Testis (tissue), 2 donors: ENCODE measurements at regions not wholly inside any gene's neighbourhood (a gene's known extent, or its start where the extent isn't known, plus 50 kb on each side); places are given as distances from the start of the nearest gene placed in this dataset.
A peak's percentile ranks its signal among the peaks of the same experiment; 100 is the strongest.

Source experiments
- DNase-seq: peaks from one replicate; pipeline ENCODE4 v3.0.0-alpha.2; 2019
- H3K27ac ChIP-seq, 2 donors: fragments of 200-600 bp; sonication (generic); one replicate each; pipeline ENCODE4 v1.5.1; 2019
- H3K27me3 ChIP-seq: fragments of 200-600 bp; sonication (generic); one replicate; pipeline ENCODE4 v1.5.1; 2019
- H3K36me3 ChIP-seq: fragments of 200-600 bp; sonication (generic); one replicate; pipeline ENCODE4 v1.5.1; 2017; ENCODE audit warnings: low read depth; ENCODE audit errors: missing control alignments
- H3K4me1 ChIP-seq: fragments of 200-600 bp; sonication (generic); one replicate; pipeline ENCODE4 v1.5.1; 2019
- H3K4me3 ChIP-seq, 2 donors: fragments of 200-600 bp; sonication (generic); one replicate each; pipeline ENCODE4 v1.5.1; 2017 to 2019
- H3K9me3 ChIP-seq: fragments of 200-600 bp; sonication (generic); one replicate; pipeline ENCODE4 v1.5.1; 2017
- CTCF ChIP-seq, 3 experiments: fragments of 450-650 bp in 2 of 3; fragments of 200-600 bp in 1 of 3; sonication (generic) in 1 of 3; IDR thresholded peaks; one replicate each; pipeline ENCODE4 v1.5.1; 2016 to 2019; ENCODE audit warnings: antibody characterized with exemption in 3 of 3, mild to moderate bottlenecking in 2 of 3, moderate library complexity in 1 of 3
- POLR2A ChIP-seq: fragments of 450-650 bp; IDR thresholded peaks from one replicate; pipeline ENCODE4 v1.6.1; 2017; ENCODE audit warnings: antibody characterized with exemption, mild to moderate bottlenecking, moderate library complexity
- WGBS, 2 donors: methylation state at CpG; one replicate each; pipeline ENCODE4 v1.1.5; 2018; 5-methylcytosine and 5-hydroxymethylcytosine counted together
- intact Hi-C: fragments of 100-400 bp; cut with DNase I; formaldehyde crosslinking; loops from one replicate; pipeline ENCODE4 v1.15.1; 2023; ENCODE audit warnings: low total_unique reads

DNA sequence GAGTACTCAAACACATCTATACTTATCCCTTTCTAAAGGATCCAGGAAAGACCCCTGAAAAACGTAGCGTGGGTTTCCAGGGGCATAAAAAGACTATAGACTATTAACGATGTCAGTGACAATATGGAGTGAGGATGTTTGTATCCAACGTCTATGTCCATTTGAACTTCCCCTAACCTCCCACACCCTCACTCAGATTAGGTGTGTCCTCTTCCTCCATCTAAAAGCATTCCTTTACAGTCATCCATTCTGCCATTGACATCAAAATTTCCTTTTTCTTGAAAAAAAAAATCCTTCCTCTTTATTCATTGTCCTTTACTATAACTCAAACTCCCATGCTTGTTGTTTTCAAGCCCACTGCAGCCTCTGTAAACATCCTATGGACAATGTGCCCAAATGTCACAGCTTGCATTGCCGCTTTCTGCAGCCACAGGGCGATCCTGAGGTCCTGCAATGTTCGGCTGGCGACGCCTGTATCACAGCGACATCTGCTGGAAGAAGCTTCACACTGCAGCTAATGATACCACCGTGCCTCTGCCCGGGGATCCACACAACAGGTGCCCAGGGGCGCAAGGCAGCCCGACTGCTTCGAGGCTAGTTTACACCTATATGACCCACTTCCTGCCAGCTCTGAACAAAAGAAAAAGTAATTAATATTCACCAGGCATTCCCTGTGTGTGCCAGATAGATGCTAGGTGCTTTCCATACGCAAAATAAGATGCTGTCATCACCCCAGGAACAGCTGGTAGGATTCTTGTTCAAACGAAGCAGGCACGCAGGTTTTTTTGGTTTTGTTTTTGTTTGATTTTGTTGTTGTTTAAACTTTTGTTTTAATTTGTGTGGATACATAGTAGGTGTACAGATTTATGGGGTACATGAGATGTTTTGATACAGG is 267.9 kb upstream of the GHITM start:
- peak; percentile 86 for DNase-seq
- H3K4me3 ChIP-seq = no peak overlapping the region
- no peaks in the 10 kb centered on the region for H3K4me1 ChIP-seq
- WGBS, 2 donors = 25 to 30% methylated on average over 16 to 18 of the region's 18 CpGs
- H3K36me3 ChIP-seq = no peaks in the 10 kb centered on the region
- H3K27ac ChIP-seq = no peak overlapping the region
- H3K9me3 ChIP-seq = no peaks in the 10 kb centered on the region
- TF ChIP-seq POLR2A = no peak
- peak; percentile 84 to 97 (median 90) for TF ChIP-seq CTCF (IDR thresholded peaks at IDR 0.05)
- intact Hi-C loops = no loop called here
- no peaks in the 10 kb centered on the region for H3K27me3 ChIP-seq

DNA sequence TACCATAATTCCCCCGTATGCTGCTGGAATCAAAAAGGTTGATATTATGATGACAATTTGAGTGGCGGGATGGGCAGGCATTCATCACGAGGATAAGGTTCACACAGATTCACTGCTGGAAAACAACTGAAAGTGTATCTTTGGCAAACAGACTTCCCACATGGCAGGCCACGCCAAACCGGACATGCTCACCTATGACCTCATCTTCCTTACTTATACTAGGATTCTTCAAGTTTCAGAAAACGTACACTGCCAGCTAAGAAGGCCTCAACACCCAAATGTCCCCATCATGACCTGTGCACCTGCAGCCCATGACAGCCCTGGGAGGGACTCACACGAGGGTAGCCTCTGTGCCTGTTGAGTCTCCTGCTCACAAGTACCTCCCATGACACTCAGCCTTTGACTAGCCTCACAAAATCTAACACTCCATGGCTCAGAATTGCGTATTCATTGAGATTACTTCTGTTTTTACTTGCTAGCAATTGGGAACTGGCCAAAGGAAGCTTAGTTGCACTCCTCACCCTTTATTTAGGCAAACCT is 259.0 kb upstream of the GHITM start:
- no peak for DNase-seq
- H3K36me3 ChIP-seq = no peaks in the 10 kb centered on the region
- no peaks in the 10 kb centered on the region for H3K9me3 ChIP-seq
- intact Hi-C loops = no loop called here
- no peak overlapping the region for H3K4me3 ChIP-seq
- H3K27ac ChIP-seq = no peak overlapping the region
- TF ChIP-seq CTCF (IDR thresholded peaks at IDR 0.05) (no peak), POLR2A (no peak)
- 88 to 93% methylated on average over 6 to 8 of the region's 8 CpGs for WGBS, 2 donors
- peaks cover 4% of the 10 kb centered on the region for H3K4me1 ChIP-seq
- H3K27me3 ChIP-seq = no peaks in the 10 kb centered on the region

- H3K9me3 ChIP-seq = no peaks in the 10 kb centered on the region
- H3K4me1 ChIP-seq = peaks cover 4% of the 10 kb centered on the region
- H3K27me3 ChIP-seq = no peaks in the 10 kb centered on the region
- no peaks in the 10 kb centered on the region for H3K36me3 ChIP-seq
- whole genome bisulfite sequencing, 2 donors = 53 to 70% methylated on average over 1 of the region's 1 CpG
- no peak for TF ChIP-seq CTCF (IDR thresholded peaks at IDR 0.05)
- no peak for TF ChIP-seq POLR2A
- no peak overlapping the region for H3K27ac ChIP-seq
- intact Hi-C loops = no loop called here
- peak; percentile 26 for DNase-seq
- H3K4me3 ChIP-seq = no peak overlapping the region
These were observed 257.6 kb upstream of the GHITM start for GRCh38 chr10:83881661-83882060.

DNA sequence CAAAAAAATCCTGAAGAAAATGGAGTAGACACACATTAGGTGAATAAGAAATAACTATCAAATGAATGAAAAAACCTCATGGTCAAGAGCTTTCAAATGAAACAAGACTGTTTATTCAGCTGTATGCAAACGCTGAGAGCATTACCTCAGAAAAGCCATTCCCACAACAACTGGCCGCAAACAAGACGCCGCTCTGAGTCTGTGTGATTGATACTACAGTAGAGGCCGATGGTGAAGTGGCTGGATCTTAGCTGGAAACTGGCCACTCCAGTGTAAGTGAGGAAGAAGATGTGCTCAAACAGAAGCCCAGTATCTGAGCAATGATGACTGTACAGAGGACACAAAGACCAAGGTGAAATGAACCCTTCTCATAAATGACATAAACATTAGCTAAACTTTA is 252.4 kb upstream of the GHITM start:
- Histone ChIP-seq H3K27ac (no peak overlapping the region), H3K27me3 (no peaks in the 10 kb centered on the region), H3K4me1 (peaks cover 4% of the 10 kb centered on the region), H3K9me3 (no peaks in the 10 kb centered on the region), H3K4me3 (no peak overlapping the region), H3K36me3 (no peaks in the 10 kb centered on the region)
- TF ChIP-seq CTCF (IDR thresholded peaks at IDR 0.05) (no peak), POLR2A (no peak)
- intact Hi-C loops = no loop called here
- whole genome bisulfite sequencing, 2 donors = 61 to 74% methylated on average over 5 of the region's 5 CpGs
- no peak for DNase-seq
